ENCODE measurements at regions not wholly inside any gene's neighbourhood (a gene's known extent, or its start where the extent isn't known, plus 50 kb on each side); places are given as distances from the start of the nearest gene placed in this dataset.

DNA sequence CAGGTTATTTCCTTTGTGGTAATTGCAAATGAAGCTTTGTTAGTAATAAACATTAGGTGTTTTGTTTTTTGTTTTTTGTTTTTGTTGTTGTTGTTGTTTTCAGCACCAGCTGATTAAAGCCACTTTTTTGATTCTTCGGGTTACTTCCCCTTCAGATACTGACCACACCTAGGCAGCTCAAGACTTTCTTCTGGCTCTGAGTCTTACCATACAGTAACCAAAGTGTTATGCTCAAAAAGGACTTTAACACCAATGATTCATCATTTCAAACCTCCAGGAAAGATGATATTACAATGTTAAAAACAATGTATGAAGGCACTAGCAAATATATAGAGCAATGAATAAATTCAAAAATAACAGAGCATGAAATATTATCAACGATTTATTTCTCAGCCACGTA, 265.2 kb upstream of the SP8 start:
- TF ChIP-seq, protein P1, sequence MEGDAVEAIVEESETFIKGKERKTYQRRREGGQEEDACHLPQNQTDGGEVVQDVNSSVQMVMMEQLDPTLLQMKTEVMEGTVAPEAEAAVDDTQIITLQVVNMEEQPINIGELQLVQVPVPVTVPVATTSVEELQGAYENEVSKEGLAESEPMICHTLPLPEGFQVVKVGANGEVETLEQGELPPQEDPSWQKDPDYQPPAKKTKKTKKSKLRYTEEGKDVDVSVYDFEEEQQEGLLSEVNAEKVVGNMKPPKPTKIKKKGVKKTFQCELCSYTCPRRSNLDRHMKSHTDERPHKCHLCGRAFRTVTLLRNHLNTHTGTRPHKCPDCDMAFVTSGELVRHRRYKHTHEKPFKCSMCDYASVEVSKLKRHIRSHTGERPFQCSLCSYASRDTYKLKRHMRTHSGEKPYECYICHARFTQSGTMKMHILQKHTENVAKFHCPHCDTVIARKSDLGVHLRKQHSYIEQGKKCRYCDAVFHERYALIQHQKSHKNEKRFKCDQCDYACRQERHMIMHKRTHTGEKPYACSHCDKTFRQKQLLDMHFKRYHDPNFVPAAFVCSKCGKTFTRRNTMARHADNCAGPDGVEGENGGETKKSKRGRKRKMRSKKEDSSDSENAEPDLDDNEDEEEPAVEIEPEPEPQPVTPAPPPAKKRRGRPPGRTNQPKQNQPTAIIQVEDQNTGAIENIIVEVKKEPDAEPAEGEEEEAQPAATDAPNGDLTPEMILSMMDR (IDR thresholded peaks at IDR 0.05): no peak
- TF ChIP-seq POLR2A (IDR thresholded peaks at IDR 0.05) (no peak), POLR2AphosphoS5 (IDR thresholded peaks at IDR 0.05) (no peak), EP300 (IDR thresholded peaks at IDR 0.05) (no peak)

Data from suprapubic skin (tissue), 4 donors.